NCI-H748 treated with DMSO at 0.1 percent for 48 hours (cell line): ENCODE measurements at regions not wholly inside any gene's neighbourhood (a gene's known extent, or its start where the extent isn't known, plus 50 kb on each side); places are given as distances from the start of the nearest gene placed in this dataset.

ENCODE experiments used
- DNase-seq: peaks from one replicate; lab custom pipeline; 2025; lab: John Stamatoyannopoulos, UW

GRCh38 chr4:116872308-116872707 lies 213.1 kb downstream of the TRAM1L1 start:
- no peak for DNase-seq

GRCh38 chr4:116870686-116871085 lies 214.7 kb downstream of the TRAM1L1 start:
- no peak for DNase-seq

DNA sequence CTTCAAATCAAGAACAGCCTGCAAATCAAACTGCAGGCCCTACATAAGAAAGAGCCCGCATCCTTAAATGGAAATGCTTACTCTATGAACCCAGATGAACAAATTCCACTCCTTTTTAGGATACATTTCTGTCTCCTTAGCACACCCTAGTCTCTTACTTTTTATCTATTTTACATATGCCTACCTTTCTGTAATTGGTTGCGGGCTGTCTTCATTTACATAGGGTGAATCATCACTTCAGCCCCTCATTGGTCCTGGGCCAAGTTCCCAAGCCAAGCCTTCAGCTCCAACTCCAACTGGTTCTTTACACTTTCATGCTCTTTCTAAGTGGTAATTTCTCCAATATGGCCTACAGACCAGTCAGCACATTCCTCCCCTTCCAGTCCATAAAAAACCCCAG lies 219.3 kb downstream of the TRAM1L1 start:
- no peak for DNase-seq

- DNase-seq: no peak
These were observed 222.8 kb downstream of the TRAM1L1 start for GRCh38 chr4:116862592-116862991.

GRCh38 chr4:116860891-116861290 lies 224.5 kb downstream of the TRAM1L1 start:
- DNase-seq: no peak

DNA sequence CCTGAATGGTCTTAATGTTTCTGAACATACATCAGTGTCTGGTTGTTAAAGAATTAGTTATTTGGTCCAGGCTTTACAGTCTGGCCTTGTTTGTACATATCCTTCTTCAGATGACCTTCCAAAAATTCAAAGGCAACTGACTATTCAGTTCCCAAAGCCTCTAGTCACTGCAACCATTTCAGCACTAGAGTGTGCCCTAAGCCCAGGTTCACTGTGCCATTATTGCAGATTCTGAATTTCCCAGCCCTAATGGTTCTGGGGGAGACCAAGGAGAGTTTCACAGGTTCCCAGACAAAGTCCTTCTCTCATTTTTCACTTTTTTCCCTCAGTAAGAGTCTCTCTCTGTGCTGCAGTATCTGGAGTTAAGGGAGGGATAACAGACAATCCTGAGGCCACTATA lies 235.8 kb downstream of the TRAM1L1 start:
- DNase-seq: no peak

- no peak for DNase-seq
These were observed 237.8 kb downstream of the TRAM1L1 start for GRCh38 chr4:116847616-116848015.

- DNase-seq: no peak
These were observed 245.6 kb downstream of the TRAM1L1 start for GRCh38 chr4:116839826-116840225.

DNA sequence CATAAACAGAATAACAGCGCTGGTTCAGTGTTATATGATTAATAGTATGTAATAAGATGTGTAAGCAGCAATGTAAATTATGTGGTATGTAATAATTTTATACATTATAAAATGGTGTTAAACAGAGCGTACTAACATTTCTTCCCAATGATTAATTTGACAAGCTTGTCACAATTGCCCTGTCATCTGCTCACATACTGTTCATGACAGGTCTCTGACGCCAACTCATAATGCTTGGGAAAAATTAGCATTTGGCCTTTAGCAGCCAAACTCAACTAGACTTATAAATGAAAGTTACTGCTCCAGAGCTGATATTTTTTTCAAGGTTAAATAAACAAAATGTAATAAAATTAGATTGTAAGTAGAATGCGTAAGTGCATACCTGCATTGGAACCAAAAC lies 246.8 kb downstream of the TRAM1L1 start:
- no peak for DNase-seq

DNA sequence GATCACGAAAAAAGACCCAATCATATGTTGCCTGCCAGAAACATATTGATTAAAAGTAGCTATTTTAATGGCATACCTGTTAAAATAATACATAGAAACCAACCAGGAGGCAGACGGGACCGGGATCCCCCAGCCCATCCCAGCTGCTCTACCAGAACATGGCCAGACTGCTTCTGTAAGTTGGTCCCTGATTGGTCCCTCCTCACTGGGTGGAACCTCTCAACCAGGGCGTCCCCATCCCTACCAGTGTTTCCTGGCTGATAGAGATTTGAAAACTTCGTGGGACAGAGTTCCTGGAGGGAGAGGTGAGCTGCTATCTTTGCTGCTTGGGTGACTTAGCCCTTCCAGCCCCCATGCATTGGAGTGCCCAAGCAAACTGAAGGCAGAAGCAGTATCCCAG lies 256.2 kb downstream of the TRAM1L1 start:
- DNase-seq: no peak

- no peak for DNase-seq
These were observed 261.2 kb downstream of the TRAM1L1 start for GRCh38 chr4:116824172-116824571.

DNA sequence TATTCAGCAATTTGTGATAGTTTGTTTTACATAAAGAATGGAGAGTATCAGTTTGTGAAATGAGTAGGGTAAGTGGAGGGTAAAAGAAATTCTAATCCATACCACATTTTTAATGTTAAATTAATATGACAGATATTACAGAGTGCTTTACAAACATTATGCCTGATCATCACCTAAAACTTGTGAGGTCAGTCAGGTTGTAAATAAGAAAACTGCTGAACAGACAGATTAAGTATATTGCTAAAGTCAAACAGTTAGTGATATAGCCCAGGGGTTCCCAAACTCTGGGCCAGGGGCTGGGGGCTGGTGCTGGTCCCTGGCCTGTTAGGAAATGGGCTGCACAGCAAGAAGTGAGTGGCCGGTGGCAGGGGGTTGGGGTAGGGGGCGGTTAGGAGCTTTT lies 273.6 kb downstream of the TRAM1L1 start:
- DNase-seq: no peak

- DNase-seq: no peak
These were observed 289.4 kb downstream of the TRAM1L1 start for GRCh38 chr4:116796022-116796421.

- DNase-seq: no peak
These were observed 296.7 kb downstream of the TRAM1L1 start for GRCh38 chr4:116788723-116789122.

DNA sequence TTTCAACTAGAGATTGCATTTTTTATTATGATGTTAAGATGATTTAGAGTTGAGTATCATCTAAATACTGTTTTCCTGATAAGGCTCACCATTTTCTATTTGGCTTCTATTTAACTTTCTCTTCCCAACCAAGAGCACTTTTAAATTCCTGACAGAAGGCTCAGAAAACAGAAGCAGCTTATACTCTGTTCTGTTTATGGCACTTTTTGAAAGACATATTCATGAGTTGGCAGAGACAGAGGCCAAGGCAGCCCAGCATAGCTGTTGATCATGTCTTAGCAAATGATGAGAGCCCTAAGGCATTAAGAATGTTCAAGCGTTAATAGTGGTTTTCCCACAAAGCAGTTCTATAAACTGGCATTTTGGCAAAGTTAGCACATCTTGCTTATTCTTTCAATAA lies 330.3 kb downstream of the TRAM1L1 start:
- no peak for DNase-seq

- no peak for DNase-seq
These were observed 333.3 kb downstream of the TRAM1L1 start for GRCh38 chr4:116752027-116752426.

- DNase-seq: peak; percentile 53
These were observed 348.6 kb downstream of the TRAM1L1 start for GRCh38 chr4:116736756-116737155.

GRCh38 chr4:116734178-116734577 lies 351.2 kb downstream of the TRAM1L1 start:
- DNase-seq: no peak

DNA sequence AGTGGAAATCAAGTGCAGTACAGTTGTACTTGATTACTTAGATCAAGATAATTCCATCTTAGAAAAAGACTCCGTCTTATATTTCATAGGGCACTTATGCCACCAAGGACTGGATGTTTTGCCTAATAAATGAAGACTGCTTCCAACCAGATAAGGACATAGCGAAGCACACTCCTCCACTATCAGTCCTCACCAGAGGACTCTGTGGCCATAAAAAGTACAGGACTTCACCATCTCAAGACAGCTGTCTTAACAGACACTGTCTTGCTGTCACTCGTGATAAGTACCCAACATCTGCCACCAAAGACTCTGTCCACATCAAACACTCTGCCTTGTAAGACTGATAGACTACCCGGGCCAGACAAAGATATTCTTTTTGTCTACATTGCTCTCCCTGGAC lies 352.0 kb downstream of the TRAM1L1 start:
- DNase-seq: no peak

DNA sequence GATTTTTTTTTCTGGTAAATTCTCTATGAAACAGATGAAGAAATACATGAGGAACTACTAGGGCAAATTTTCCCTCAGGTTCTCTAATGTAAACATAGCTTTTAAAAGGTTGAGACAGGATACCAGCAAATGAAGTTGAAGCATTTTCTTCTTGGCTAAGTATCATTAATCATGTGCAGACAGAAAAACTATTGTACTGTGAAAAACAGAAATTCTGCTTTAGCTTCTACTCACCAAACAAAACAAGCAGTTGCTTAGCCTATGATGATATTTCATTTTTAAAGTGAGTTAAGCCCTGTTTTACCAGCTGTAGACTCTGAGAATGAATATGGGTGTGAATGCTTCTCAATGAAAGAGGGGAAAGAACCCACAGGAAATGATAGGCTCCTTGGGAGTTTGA lies 358.9 kb downstream of the TRAM1L1 start:
- no peak for DNase-seq

DNA sequence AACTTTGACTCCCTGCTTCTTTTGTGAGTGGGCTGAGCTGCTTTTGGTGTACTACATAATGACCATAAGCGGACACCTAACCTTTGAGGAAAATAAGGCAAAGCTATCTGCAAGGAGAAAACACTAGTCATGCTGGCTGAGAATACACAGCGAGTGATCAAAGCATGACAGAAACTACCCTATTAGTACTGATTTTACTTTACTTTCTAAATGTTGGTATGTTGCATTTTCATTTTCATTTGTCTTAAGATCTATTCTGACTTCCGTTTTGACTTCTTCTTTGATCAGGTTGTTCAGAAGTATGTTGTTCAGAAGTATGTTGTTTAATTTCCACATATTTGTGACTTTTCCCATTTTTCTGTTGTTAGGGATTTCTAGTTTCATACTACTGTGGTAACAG lies 361.1 kb downstream of the TRAM1L1 start:
- DNase-seq: no peak

GRCh38 chr4:116705466-116705865 lies 379.9 kb downstream of the TRAM1L1 start:
- DNase-seq: no peak

DNA sequence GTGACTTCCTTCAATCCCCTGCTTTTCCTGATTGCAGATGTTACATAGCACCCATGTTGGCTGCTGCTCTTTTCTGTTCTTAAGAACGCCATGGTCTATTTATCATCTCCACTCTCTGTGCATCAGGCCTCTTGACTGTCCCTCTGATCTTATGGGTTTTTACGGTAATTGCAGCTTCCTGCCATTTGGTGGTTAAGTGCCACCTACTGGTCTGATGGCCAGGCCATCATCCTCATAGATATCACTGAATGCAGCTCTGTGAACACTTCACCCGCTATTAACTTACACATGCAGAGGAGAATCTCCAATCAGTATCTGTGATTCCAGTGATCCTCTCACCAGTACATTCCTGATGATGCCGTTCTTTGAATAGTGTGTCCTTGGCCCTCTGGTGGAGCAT lies 382.4 kb downstream of the TRAM1L1 start:
- no peak for DNase-seq

GRCh38 chr4:116688536-116688935 lies 396.8 kb downstream of the TRAM1L1 start:
- DNase-seq: no peak

- no peak for DNase-seq
These were observed 417.2 kb downstream of the TRAM1L1 start for GRCh38 chr4:116668190-116668589.
